ENCODE measurements at regions not wholly inside any gene's neighbourhood (a gene's known extent, or its start where the extent isn't known, plus 50 kb on each side); places are given as distances from the start of the nearest gene placed in this dataset.
A peak's percentile ranks its signal among the peaks of the same experiment; 100 is the strongest.

- ATAC-seq (ENCODE audit: low FRiP score) = no peak
- TF ChIP-seq CTCF (IDR thresholded peaks at IDR 0.05) = no peak
- DNase-seq (ENCODE audit: low spot score) = no peak
Observed at GRCh38 chr5:115378754-115379153, 82.3 kb upstream of the CCDC112 start.

- DNase-seq (ENCODE audit: low spot score) (no peak), ATAC-seq (ENCODE audit: low FRiP score) (peak; percentile 88)
- no peak for TF ChIP-seq CTCF (IDR thresholded peaks at IDR 0.05)
Observed at GRCh38 chr5:115377468-115378217, 81.2 kb upstream of the CCDC112 start.

DNA sequence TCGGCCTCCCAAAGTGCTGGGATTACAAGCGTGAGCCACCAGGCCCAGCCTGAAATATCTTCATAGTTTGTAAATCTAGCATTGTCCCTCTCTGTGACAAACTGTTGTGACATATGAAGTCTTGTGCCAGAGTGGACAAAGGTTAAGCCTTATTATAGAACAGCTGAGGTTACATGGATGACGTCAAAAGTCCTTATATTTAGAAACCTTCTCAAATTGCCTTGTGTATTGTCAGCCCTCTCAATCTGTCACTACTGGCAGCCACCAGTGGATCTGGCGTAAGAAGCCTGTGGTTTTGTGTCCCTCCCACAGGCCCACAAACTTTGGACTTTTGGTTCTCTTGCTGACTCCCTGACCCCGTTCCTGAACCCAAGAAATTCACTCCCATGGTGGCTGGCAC, 79.4 kb upstream of the CCDC112 start:
- no peak for DNase-seq (ENCODE audit: low spot score)
- ATAC-seq (ENCODE audit: low FRiP score) = peak; percentile 24
- no peak for TF ChIP-seq CTCF (IDR thresholded peaks at IDR 0.05)

DNA sequence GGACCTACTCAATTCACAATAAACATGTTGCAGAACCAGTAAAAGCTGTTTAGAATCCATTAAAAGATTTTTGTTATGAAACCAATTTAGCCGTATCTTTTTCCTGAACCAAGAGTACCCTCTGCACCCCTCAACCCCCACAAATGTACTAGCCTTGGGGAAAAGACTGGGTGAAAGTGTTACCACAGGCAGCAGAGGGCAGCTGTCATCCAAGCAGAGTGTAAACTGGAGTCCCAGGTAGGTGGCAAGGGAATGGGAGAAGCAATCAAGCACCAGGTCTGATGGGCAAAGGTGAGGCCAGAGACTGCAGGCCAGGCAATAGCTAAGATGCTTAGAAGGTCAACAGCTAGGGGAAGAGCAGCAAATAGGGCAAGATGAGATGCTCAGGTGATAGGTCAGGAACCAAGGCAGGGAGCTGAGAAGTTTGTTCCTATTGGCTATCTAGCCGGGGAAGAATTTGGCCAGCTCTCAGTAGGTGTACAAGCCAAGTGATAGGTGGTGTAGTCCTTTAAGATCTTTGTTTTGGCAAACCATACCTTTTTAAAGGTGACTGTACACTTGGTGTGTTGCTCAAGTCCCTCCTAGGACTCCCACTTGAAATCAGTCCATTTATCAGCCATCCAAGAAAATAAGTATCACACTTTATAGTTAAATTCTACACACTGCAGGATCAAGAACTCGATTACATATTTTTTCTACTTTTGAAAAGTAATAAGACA, 77.8 kb upstream of the CCDC112 start:
- no peak for TF ChIP-seq CTCF (IDR thresholded peaks at IDR 0.05)
- DNase-seq (ENCODE audit: low spot score) = no peak
- no peak for ATAC-seq (ENCODE audit: low FRiP score)

DNA sequence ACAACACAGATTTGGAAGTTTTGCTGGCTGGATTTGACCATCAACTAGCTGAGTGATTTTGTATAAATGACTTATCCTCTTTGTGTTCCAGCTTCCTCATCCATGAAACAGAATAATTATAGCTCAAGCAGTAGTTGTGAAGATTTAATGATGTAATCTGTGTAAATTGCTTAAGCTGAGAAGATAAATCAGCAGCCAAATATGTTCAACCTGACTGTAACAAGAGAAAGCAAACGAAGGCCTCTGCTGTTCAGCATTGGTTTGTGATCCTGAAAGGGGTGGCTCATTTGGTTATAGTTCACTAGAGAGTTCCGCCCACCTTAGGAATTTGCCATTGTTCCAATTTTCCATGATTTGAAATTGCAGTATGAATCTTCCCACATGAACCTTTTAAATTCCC, 75.7 kb upstream of the CCDC112 start:
- ATAC-seq (ENCODE audit: low FRiP score) = peak; percentile 80
- DNase-seq (ENCODE audit: low spot score) = no peak
- no peak for TF ChIP-seq CTCF (IDR thresholded peaks at IDR 0.05)

DNA sequence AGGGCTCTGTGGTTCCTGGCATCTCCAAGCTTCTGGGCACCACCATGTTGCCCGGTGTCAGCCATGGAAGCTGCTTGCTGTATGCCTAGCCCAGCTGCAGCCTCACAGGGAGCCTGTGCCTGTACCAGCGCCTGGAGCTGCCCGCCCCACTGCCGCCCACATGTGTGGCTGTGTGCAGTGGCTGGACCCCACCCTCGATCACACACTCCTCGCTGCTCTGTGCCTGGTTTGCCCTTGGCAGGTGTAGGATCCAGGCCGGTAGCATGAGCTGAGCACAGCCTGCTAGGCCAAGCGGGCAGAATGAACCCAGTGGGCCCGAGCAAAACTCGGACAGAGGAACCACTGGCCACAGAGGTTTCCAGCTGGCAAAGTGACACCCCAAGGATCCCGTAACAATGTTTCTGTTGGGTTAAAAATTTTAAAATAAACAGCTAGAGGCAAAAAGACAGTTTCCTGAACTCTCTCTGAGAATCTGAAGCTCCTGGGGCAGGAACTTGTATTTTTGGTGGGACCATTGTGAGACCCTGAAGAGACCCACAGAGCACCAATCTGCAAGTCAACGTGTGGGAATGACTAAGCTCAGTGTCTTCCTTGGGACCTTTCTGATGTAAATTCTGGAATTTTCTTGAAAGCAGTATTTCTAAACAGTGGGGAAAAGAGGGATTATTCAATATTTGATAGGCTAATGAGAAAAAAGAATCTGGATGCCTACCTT, 73.1 kb upstream of the CCDC112 start:
- TF ChIP-seq CTCF (IDR thresholded peaks at IDR 0.05) = no peak
- DNase-seq (ENCODE audit: low spot score) = no peak
- ATAC-seq (ENCODE audit: low FRiP score) = no peak

All from omental fat pad (tissue), 3 donors.